Testis (tissue), 2 donors: ENCODE measurements at regions not wholly inside any gene's neighbourhood (a gene's known extent, or its start where the extent isn't known, plus 50 kb on each side); places are given as distances from the start of the nearest gene placed in this dataset.

Experiments
- CTCF ChIP-seq, 3 experiments: fragments of 450-650 bp in 2 of 3; fragments of 200-600 bp in 1 of 3; sonication (generic) in 1 of 3; IDR thresholded peaks; one replicate each; pipeline ENCODE4 v1.5.1; 2016 to 2019; ENCODE audit warnings: antibody characterized with exemption in 3 of 3, mild to moderate bottlenecking in 2 of 3, moderate library complexity in 1 of 3
- POLR2A ChIP-seq: fragments of 450-650 bp; IDR thresholded peaks from one replicate; pipeline ENCODE4 v1.6.1; 2017; ENCODE audit warnings: antibody characterized with exemption, mild to moderate bottlenecking, moderate library complexity

- TF ChIP-seq POLR2A, result no peak
- no peak for TF ChIP-seq CTCF (IDR thresholded peaks at IDR 0.05)
These were observed 84.7 kb downstream of the NDUFS5 start for GRCh38 chr1:39110882-39111281.
